ENCODE measurements at regions not wholly inside any gene's neighbourhood (a gene's known extent, or its start where the extent isn't known, plus 50 kb on each side); places are given as distances from the start of the nearest gene placed in this dataset.
"Not testable (repeated sequence)": the region's sequence is repeated elsewhere in the genome, so short reads cannot be mapped to it uniquely, and the experiment has no call there.

- H4K20me1 ChIP-seq (ENCODE audit: insufficient read depth, low read length, poor library complexity, severe bottlenecking): no peaks in the 10 kb centered on the region
- no peaks in the 10 kb centered on the region for H3K36me3 ChIP-seq (ENCODE audit: insufficient read depth, low read length)
- H3F3A ChIP-seq (ENCODE audit: low read depth): no peaks in the 10 kb centered on the region
- peaks cover 8% of the 10 kb centered on the region for H3K4me1 ChIP-seq (ENCODE audit: insufficient read depth, low read length, poor library complexity, severe bottlenecking)
- no peak overlapping the region for H3K9ac ChIP-seq (ENCODE audit: low read depth, low read length, poor library complexity, severe bottlenecking)
- no peaks in the 10 kb centered on the region for H3K9me2 ChIP-seq (replicated peaks; ENCODE audit: low read depth, low read length)
- TF ChIP-seq, protein P1, sequence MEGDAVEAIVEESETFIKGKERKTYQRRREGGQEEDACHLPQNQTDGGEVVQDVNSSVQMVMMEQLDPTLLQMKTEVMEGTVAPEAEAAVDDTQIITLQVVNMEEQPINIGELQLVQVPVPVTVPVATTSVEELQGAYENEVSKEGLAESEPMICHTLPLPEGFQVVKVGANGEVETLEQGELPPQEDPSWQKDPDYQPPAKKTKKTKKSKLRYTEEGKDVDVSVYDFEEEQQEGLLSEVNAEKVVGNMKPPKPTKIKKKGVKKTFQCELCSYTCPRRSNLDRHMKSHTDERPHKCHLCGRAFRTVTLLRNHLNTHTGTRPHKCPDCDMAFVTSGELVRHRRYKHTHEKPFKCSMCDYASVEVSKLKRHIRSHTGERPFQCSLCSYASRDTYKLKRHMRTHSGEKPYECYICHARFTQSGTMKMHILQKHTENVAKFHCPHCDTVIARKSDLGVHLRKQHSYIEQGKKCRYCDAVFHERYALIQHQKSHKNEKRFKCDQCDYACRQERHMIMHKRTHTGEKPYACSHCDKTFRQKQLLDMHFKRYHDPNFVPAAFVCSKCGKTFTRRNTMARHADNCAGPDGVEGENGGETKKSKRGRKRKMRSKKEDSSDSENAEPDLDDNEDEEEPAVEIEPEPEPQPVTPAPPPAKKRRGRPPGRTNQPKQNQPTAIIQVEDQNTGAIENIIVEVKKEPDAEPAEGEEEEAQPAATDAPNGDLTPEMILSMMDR (conservative IDR thresholded peaks at IDR 0.05; ENCODE audit: low read length): no peak
- TF ChIP-seq EZH2phosphoT487 (IDR thresholded peaks at IDR 0.05; ENCODE audit: borderline replicate concordance): no peak
- no peaks in the 10 kb centered on the region for H3K9me3 ChIP-seq (ENCODE audit: insufficient read depth, low read depth, low read length)
- no peaks in the 10 kb centered on the region for H3K27me3 ChIP-seq (ENCODE audit: insufficient read depth, low read length, poor library complexity, severe bottlenecking)
- H2AFZ ChIP-seq (ENCODE audit: low read length): no peak overlapping the region
- no peaks in the 10 kb centered on the region for H3K79me2 ChIP-seq (ENCODE audit: insufficient read depth, low read length)
- H3K4me3 ChIP-seq (ENCODE audit: low read length, poor library complexity, severe bottlenecking): no peak overlapping the region
- H3K4me2 ChIP-seq (ENCODE audit: low read depth, low read length, poor library complexity, severe bottlenecking): no peak overlapping the region
These were observed 184.7 kb upstream of the KCTD7 start for GRCh38 chr7:66443946-66444345.

DNA sequence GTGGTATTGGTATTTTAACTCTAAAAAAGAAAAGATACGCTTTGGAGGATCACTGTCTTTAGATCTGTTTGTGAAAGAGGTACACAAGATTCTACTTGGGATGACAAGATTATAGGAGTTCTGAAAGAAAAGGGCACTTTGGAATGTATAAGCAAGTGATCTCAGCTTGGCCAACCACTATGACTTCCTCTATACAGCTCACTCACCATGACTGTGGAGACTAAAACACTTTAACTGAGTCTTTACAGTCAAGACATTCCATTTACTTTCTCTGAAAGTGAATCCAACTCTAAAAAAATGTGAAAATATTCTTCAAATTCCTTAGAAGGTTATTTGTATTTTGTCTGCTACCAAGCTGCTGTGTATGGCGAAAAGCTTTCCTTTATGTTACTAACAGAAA is 181.7 kb upstream of the KCTD7 start:
- H2AFZ ChIP-seq (ENCODE audit: low read length); H3K9ac ChIP-seq (ENCODE audit: low read depth, low read length, poor library complexity, severe bottlenecking); H3K36me3 ChIP-seq (ENCODE audit: insufficient read depth, low read length); H3K4me1 ChIP-seq (ENCODE audit: insufficient read depth, low read length, poor library complexity, severe bottlenecking); H3K9me2 ChIP-seq (replicated peaks; ENCODE audit: low read depth, low read length); H3F3A ChIP-seq (ENCODE audit: low read depth); H4K20me1 ChIP-seq (ENCODE audit: insufficient read depth, low read length, poor library complexity, severe bottlenecking); H3K79me2 ChIP-seq (ENCODE audit: insufficient read depth, low read length); H3K27me3 ChIP-seq (ENCODE audit: insufficient read depth, low read length, poor library complexity, severe bottlenecking); H3K4me2 ChIP-seq (ENCODE audit: low read depth, low read length, poor library complexity, severe bottlenecking); H3K4me3 ChIP-seq (ENCODE audit: low read length, poor library complexity, severe bottlenecking); H3K9me3 ChIP-seq (ENCODE audit: insufficient read depth, low read depth, low read length): not testable (repeated sequence)

- not testable (repeated sequence) for H3K4me1 ChIP-seq (ENCODE audit: insufficient read depth, low read length, poor library complexity, severe bottlenecking); H3K4me3 ChIP-seq (ENCODE audit: low read length, poor library complexity, severe bottlenecking); H2AFZ ChIP-seq (ENCODE audit: low read length); H3K36me3 ChIP-seq (ENCODE audit: insufficient read depth, low read length); H3F3A ChIP-seq (ENCODE audit: low read depth); H3K9ac ChIP-seq (ENCODE audit: low read depth, low read length, poor library complexity, severe bottlenecking); H3K9me3 ChIP-seq (ENCODE audit: insufficient read depth, low read depth, low read length); H4K20me1 ChIP-seq (ENCODE audit: insufficient read depth, low read length, poor library complexity, severe bottlenecking); H3K27me3 ChIP-seq (ENCODE audit: insufficient read depth, low read length, poor library complexity, severe bottlenecking); H3K4me2 ChIP-seq (ENCODE audit: low read depth, low read length, poor library complexity, severe bottlenecking); H3K9me2 ChIP-seq (replicated peaks; ENCODE audit: low read depth, low read length); H3K79me2 ChIP-seq (ENCODE audit: insufficient read depth, low read length)
These were observed 177.9 kb upstream of the KCTD7 start for GRCh38 chr7:66450814-66451213.

DNA sequence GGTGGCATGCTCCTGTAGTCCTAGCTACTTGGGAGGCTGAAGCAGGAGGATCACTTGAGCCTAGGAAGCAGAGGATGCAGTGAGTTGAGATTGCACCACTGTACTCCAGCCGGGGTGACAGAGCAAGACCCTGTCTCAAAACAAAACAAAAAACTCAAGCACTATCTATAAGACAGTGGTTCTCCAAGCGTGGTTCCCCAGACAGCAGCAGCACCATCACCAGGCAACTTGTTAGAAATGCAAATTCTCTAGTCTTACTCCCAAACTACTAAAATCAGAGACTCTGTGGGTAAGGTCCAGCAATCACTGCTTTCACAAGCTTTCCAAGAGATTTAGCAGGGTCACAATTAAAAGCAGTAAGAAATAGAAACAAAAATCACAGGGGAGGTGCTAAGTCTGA is 177.0 kb upstream of the KCTD7 start:
- not testable (repeated sequence) for H3K27me3 ChIP-seq (ENCODE audit: insufficient read depth, low read length, poor library complexity, severe bottlenecking); H2AFZ ChIP-seq (ENCODE audit: low read length); H3K9me3 ChIP-seq (ENCODE audit: insufficient read depth, low read depth, low read length); H4K20me1 ChIP-seq (ENCODE audit: insufficient read depth, low read length, poor library complexity, severe bottlenecking); H3K4me1 ChIP-seq (ENCODE audit: insufficient read depth, low read length, poor library complexity, severe bottlenecking); H3K4me2 ChIP-seq (ENCODE audit: low read depth, low read length, poor library complexity, severe bottlenecking); H3K79me2 ChIP-seq (ENCODE audit: insufficient read depth, low read length); H3F3A ChIP-seq (ENCODE audit: low read depth); H3K36me3 ChIP-seq (ENCODE audit: insufficient read depth, low read length); H3K9ac ChIP-seq (ENCODE audit: low read depth, low read length, poor library complexity, severe bottlenecking); H3K9me2 ChIP-seq (replicated peaks; ENCODE audit: low read depth, low read length); H3K4me3 ChIP-seq (ENCODE audit: low read length, poor library complexity, severe bottlenecking)

DNA sequence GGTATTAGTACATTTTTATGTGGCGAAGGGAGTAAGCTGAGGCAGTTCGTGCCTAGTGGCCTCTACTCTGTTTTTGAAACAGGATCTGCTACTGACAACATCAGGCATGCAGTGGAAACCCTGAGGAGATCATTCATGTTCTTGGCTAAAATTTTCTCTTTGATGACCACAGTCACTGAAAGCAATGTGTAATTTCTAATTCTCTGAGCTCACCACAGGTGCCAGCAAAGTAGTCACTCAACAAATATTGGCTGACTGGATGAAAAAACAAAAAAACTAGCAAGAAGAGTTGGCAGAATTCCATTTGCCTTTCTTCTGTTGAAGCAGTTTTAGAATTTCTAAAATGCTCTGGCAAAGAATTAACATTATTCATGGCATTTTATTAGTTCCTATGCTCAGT is 176.5 kb upstream of the KCTD7 start:
- Histone ChIP-seq H3K36me3 (ENCODE audit: insufficient read depth, low read length) (no peaks in the 10 kb centered on the region), H3K4me2 (ENCODE audit: low read depth, low read length, poor library complexity, severe bottlenecking) (no peak overlapping the region), H3K4me1 (ENCODE audit: insufficient read depth, low read length, poor library complexity, severe bottlenecking) (peaks cover 10% of the 10 kb centered on the region), H2AFZ (ENCODE audit: low read length) (no peak overlapping the region), H3K9ac (ENCODE audit: low read depth, low read length, poor library complexity, severe bottlenecking) (no peak overlapping the region), H3K4me3 (ENCODE audit: low read length, poor library complexity, severe bottlenecking) (no peak overlapping the region), H3K79me2 (ENCODE audit: insufficient read depth, low read length) (no peaks in the 10 kb centered on the region), H3F3A (ENCODE audit: low read depth) (no peaks in the 10 kb centered on the region), H3K9me3 (ENCODE audit: insufficient read depth, low read depth, low read length) (no peaks in the 10 kb centered on the region), H4K20me1 (ENCODE audit: insufficient read depth, low read length, poor library complexity, severe bottlenecking) (no peaks in the 10 kb centered on the region), H3K9me2 (replicated peaks; ENCODE audit: low read depth, low read length) (no peaks in the 10 kb centered on the region), H3K27me3 (ENCODE audit: insufficient read depth, low read length, poor library complexity, severe bottlenecking) (no peaks in the 10 kb centered on the region)
- TF ChIP-seq, protein P1 (conservative IDR thresholded peaks at IDR 0.05; ENCODE audit: low read length): no peak
- no peak for TF ChIP-seq EZH2phosphoT487 (IDR thresholded peaks at IDR 0.05; ENCODE audit: borderline replicate concordance)

All from Loucy (cell line).